ENCODE measurements at regions not wholly inside any gene's neighbourhood (a gene's known extent, or its start where the extent isn't known, plus 50 kb on each side); places are given as distances from the start of the nearest gene placed in this dataset.

DNA sequence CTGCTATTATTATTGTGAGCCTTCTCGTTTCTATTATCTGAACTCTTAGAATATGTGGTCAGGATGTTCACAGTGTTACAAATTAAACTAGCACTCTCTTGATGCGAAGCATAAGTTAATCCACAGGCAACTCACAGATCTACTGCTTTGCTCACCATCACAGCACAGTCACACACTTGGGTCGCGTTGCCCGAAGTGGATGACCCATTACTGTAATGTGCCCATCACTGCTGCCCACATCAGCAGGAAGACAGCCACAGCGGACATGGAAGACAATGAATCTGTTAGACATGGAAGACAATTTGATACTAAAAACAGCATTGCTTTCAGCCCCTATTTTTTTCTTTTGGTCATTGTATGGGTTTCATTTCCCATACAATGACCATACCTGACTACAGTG lies 216.4 kb upstream of the B3GAT1 start:
- Histone ChIP-seq H3K36me3 (ENCODE audit: control insufficient read depth, insufficient read depth, low read length) (no peaks in the 10 kb centered on the region), H3K27ac (ENCODE audit: low read depth, low read length) (no peak overlapping the region), H3K4me1 (ENCODE audit: control insufficient read depth, insufficient read depth, low read length) (no peaks in the 10 kb centered on the region), H3K9ac (ENCODE audit: low read length) (no peak overlapping the region), H3K4me3 (ENCODE audit: low read length) (no peak overlapping the region), H3K27me3 (ENCODE audit: control insufficient read depth, insufficient read depth, low read length) (no peaks in the 10 kb centered on the region)

GRCh38 chr11:134626032-134626431 lies 214.0 kb upstream of the B3GAT1 start:
- H3K36me3 ChIP-seq (ENCODE audit: control insufficient read depth, insufficient read depth, low read length), result no peaks in the 10 kb centered on the region
- no peak overlapping the region for H3K9ac ChIP-seq (ENCODE audit: low read length)
- H3K4me3 ChIP-seq (ENCODE audit: low read length), result no peak overlapping the region
- no peak overlapping the region for H3K27ac ChIP-seq (ENCODE audit: low read depth, low read length)
- no peaks in the 10 kb centered on the region for H3K27me3 ChIP-seq (ENCODE audit: control insufficient read depth, insufficient read depth, low read length)
- no peaks in the 10 kb centered on the region for H3K4me1 ChIP-seq (ENCODE audit: control insufficient read depth, insufficient read depth, low read length)

DNA sequence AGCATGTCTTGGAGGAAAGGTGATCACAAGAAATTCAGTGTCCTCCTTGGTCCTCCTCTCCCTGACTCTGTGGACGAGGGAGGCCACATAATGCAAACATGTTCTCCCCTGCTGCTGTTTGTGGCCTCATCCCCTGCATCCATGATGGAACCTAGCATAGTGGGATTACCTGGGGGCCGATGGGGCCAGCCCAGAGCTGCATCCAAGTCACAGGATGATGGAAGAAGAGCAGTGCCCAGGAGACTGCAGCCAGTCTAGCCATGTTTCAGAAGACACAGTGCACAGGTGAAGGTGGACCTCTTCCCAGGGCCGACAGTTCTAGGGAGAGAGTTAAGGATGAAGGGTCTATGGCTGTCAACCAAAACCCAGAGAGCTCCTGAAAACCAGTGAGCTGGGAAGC lies 213.6 kb upstream of the B3GAT1 start:
- H3K9ac ChIP-seq (ENCODE audit: low read length), result no peak overlapping the region
- no peak overlapping the region for H3K4me3 ChIP-seq (ENCODE audit: low read length)
- no peaks in the 10 kb centered on the region for H3K4me1 ChIP-seq (ENCODE audit: control insufficient read depth, insufficient read depth, low read length)
- H3K27ac ChIP-seq (ENCODE audit: low read depth, low read length), result no peak overlapping the region
- no peaks in the 10 kb centered on the region for H3K36me3 ChIP-seq (ENCODE audit: control insufficient read depth, insufficient read depth, low read length)
- no peaks in the 10 kb centered on the region for H3K27me3 ChIP-seq (ENCODE audit: control insufficient read depth, insufficient read depth, low read length)

- Histone ChIP-seq H3K27ac (ENCODE audit: low read depth, low read length) (no peak overlapping the region), H3K27me3 (ENCODE audit: control insufficient read depth, insufficient read depth, low read length) (no peaks in the 10 kb centered on the region), H3K36me3 (ENCODE audit: control insufficient read depth, insufficient read depth, low read length) (no peaks in the 10 kb centered on the region), H3K4me1 (ENCODE audit: control insufficient read depth, insufficient read depth, low read length) (no peaks in the 10 kb centered on the region), H3K4me3 (ENCODE audit: low read length) (no peak overlapping the region), H3K9ac (ENCODE audit: low read length) (no peak overlapping the region)
These were observed 213.1 kb upstream of the B3GAT1 start for GRCh38 chr11:134625151-134625550.

DNA sequence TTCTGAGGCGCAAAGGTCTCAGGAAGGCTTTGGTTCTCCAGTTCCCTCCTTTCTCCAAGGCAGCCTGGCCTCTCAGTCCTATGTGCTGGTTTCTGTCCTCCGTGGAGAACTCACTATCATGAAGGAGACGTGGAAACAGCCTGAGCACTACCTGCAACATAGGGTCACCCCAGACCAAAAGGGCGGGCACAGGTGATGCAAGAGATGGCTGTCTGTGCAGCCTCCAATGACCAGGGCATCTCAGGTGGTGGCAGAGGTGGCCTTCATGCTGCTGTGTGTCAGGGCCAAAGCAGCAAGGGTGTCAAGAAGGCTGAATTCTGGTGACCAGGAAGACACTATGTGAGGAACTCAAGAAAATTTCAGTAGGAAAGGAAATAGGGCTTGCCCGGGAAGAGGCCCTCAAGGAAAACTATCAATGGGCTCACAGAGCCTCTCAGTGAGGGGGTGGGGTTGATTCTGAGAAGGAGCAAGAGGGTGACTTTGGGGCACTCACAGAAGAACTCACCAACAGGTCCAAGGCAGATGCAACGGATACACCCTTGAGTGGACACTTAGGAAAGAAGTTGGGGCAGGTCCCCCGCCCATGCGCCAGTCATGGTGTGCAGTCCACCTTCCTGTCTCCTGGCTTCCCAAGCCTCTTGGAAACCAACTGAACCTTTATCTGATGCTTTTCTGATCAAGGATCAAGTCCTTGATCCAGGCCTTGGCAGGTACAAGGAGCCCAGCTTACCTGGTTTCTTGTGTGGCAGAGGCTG lies 212.3 kb upstream of the B3GAT1 start:
- Histone ChIP-seq H3K27ac (ENCODE audit: low read depth, low read length) (no peak overlapping the region), H3K36me3 (ENCODE audit: control insufficient read depth, insufficient read depth, low read length) (no peaks in the 10 kb centered on the region), H3K4me1 (ENCODE audit: control insufficient read depth, insufficient read depth, low read length) (no peaks in the 10 kb centered on the region), H3K27me3 (ENCODE audit: control insufficient read depth, insufficient read depth, low read length) (no peaks in the 10 kb centered on the region), H3K4me3 (ENCODE audit: low read length) (no peak overlapping the region), H3K9ac (ENCODE audit: low read length) (no peak overlapping the region)

- Histone ChIP-seq H3K27ac (ENCODE audit: low read depth, low read length) (no peak overlapping the region), H3K9ac (ENCODE audit: low read length) (no peak overlapping the region), H3K27me3 (ENCODE audit: control insufficient read depth, insufficient read depth, low read length) (no peaks in the 10 kb centered on the region), H3K4me1 (ENCODE audit: control insufficient read depth, insufficient read depth, low read length) (no peaks in the 10 kb centered on the region), H3K36me3 (ENCODE audit: control insufficient read depth, insufficient read depth, low read length) (no peaks in the 10 kb centered on the region), H3K4me3 (ENCODE audit: low read length) (no peak overlapping the region)
These were observed 211.7 kb upstream of the B3GAT1 start for GRCh38 chr11:134623711-134624110.

GRCh38 chr11:134622458-134622857 lies 210.4 kb upstream of the B3GAT1 start:
- H3K9ac ChIP-seq (ENCODE audit: low read length), result no peak overlapping the region
- no peaks in the 10 kb centered on the region for H3K4me1 ChIP-seq (ENCODE audit: control insufficient read depth, insufficient read depth, low read length)
- no peak overlapping the region for H3K27ac ChIP-seq (ENCODE audit: low read depth, low read length)
- no peaks in the 10 kb centered on the region for H3K36me3 ChIP-seq (ENCODE audit: control insufficient read depth, insufficient read depth, low read length)
- no peaks in the 10 kb centered on the region for H3K27me3 ChIP-seq (ENCODE audit: control insufficient read depth, insufficient read depth, low read length)
- H3K4me3 ChIP-seq (ENCODE audit: low read length), result no peak overlapping the region

DNA sequence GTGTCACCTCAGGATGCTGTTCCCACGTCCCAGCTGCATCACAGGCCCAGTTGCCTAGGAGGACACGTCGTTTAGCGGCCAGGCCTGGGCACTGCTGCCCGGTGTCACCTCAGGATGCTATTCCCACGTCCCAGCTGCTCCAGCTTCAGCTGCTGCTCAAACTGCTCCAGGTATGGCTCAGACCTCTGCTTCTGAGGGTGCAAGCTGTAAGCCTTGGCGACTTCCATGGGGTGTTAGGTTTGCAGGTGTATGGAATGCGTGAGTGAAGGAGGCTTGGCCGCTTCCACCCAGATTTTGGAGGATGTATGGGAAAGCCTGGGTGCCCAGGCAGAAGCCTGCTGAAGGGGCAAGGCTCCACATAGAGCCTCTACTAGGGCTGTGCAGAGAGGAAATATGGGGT lies 205.3 kb upstream of the B3GAT1 start:
- Histone ChIP-seq H3K36me3 (ENCODE audit: control insufficient read depth, insufficient read depth, low read length) (no peaks in the 10 kb centered on the region), H3K27me3 (ENCODE audit: control insufficient read depth, insufficient read depth, low read length) (no peaks in the 10 kb centered on the region), H3K4me1 (ENCODE audit: control insufficient read depth, insufficient read depth, low read length) (no peaks in the 10 kb centered on the region), H3K4me3 (ENCODE audit: low read length) (no peak overlapping the region), H3K9ac (ENCODE audit: low read length) (no peak overlapping the region), H3K27ac (ENCODE audit: low read depth, low read length) (no peak overlapping the region)

GRCh38 chr11:134616038-134616437 lies 204.0 kb upstream of the B3GAT1 start:
- no peak overlapping the region for H3K4me3 ChIP-seq (ENCODE audit: low read length)
- no peak overlapping the region for H3K9ac ChIP-seq (ENCODE audit: low read length)
- H3K4me1 ChIP-seq (ENCODE audit: control insufficient read depth, insufficient read depth, low read length), result no peaks in the 10 kb centered on the region
- no peak overlapping the region for H3K27ac ChIP-seq (ENCODE audit: low read depth, low read length)
- no peaks in the 10 kb centered on the region for H3K27me3 ChIP-seq (ENCODE audit: control insufficient read depth, insufficient read depth, low read length)
- H3K36me3 ChIP-seq (ENCODE audit: control insufficient read depth, insufficient read depth, low read length), result no peaks in the 10 kb centered on the region

GRCh38 chr11:134615041-134615615 lies 203.1 kb upstream of the B3GAT1 start:
- H3K9ac ChIP-seq (ENCODE audit: low read length), result no peak overlapping the region
- no peaks in the 10 kb centered on the region for H3K4me1 ChIP-seq (ENCODE audit: control insufficient read depth, insufficient read depth, low read length)
- no peak overlapping the region for H3K27ac ChIP-seq (ENCODE audit: low read depth, low read length)
- H3K27me3 ChIP-seq (ENCODE audit: control insufficient read depth, insufficient read depth, low read length), result no peaks in the 10 kb centered on the region
- H3K36me3 ChIP-seq (ENCODE audit: control insufficient read depth, insufficient read depth, low read length), result no peaks in the 10 kb centered on the region
- no peak overlapping the region for H3K4me3 ChIP-seq (ENCODE audit: low read length)

GRCh38 chr11:134614141-134614540 lies 202.1 kb upstream of the B3GAT1 start:
- H3K4me3 ChIP-seq (ENCODE audit: low read length), result no peak overlapping the region
- no peaks in the 10 kb centered on the region for H3K27me3 ChIP-seq (ENCODE audit: control insufficient read depth, insufficient read depth, low read length)
- no peaks in the 10 kb centered on the region for H3K4me1 ChIP-seq (ENCODE audit: control insufficient read depth, insufficient read depth, low read length)
- H3K9ac ChIP-seq (ENCODE audit: low read length), result no peak overlapping the region
- H3K36me3 ChIP-seq (ENCODE audit: control insufficient read depth, insufficient read depth, low read length), result no peaks in the 10 kb centered on the region
- H3K27ac ChIP-seq (ENCODE audit: low read depth, low read length), result no peak overlapping the region

GRCh38 chr11:134613646-134614045 lies 201.6 kb upstream of the B3GAT1 start:
- Histone ChIP-seq H3K4me3 (ENCODE audit: low read length) (no peak overlapping the region), H3K27ac (ENCODE audit: low read depth, low read length) (no peak overlapping the region), H3K27me3 (ENCODE audit: control insufficient read depth, insufficient read depth, low read length) (no peaks in the 10 kb centered on the region), H3K36me3 (ENCODE audit: control insufficient read depth, insufficient read depth, low read length) (no peaks in the 10 kb centered on the region), H3K9ac (ENCODE audit: low read length) (no peak overlapping the region), H3K4me1 (ENCODE audit: control insufficient read depth, insufficient read depth, low read length) (no peaks in the 10 kb centered on the region)
